ENCODE measurements at regions not wholly inside any gene's neighbourhood (a gene's known extent, or its start where the extent isn't known, plus 50 kb on each side); places are given as distances from the start of the nearest gene placed in this dataset.

DNA sequence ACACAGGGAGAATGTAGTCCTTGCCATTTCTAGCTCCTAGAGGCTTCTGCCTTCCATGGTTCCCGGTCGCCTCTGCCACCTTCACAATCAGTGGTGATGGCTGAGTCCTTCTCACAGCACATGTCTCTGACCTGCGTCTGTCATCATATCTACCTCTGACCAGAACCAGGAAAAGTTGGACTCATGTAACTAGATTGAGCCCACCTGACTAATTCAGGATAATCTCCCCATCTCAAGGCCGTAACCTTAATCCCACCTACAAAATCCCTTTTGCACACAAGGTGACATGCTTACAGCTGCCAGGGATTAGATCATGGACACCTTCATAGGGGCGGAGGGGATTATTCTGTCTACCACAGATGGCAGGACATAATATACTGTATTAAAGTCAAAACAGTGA lies 375.6 kb downstream of the ICE1 start:
- TF ChIP-seq, protein P1, sequence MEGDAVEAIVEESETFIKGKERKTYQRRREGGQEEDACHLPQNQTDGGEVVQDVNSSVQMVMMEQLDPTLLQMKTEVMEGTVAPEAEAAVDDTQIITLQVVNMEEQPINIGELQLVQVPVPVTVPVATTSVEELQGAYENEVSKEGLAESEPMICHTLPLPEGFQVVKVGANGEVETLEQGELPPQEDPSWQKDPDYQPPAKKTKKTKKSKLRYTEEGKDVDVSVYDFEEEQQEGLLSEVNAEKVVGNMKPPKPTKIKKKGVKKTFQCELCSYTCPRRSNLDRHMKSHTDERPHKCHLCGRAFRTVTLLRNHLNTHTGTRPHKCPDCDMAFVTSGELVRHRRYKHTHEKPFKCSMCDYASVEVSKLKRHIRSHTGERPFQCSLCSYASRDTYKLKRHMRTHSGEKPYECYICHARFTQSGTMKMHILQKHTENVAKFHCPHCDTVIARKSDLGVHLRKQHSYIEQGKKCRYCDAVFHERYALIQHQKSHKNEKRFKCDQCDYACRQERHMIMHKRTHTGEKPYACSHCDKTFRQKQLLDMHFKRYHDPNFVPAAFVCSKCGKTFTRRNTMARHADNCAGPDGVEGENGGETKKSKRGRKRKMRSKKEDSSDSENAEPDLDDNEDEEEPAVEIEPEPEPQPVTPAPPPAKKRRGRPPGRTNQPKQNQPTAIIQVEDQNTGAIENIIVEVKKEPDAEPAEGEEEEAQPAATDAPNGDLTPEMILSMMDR (IDR thresholded peaks at IDR 0.05), result no peak
- no peak for TF ChIP-seq POLR2A (IDR thresholded peaks at IDR 0.05)
- no peaks in the 10 kb centered on the region for H3K9me3 ChIP-seq
- no peak overlapping the region for H3K27ac ChIP-seq
- H3K4me3 ChIP-seq (replicated peaks in 1 of 3), result no peak overlapping the region
- intact Hi-C loops (cut with DNase I), result no loop called here
- WGBS, 2 donors, result 95 to 97% methylated on average over 5 of the region's 5 CpGs
- H3K27me3 ChIP-seq, result no peaks in the 10 kb centered on the region
- DNase-seq, result no peak
- no peaks in the 10 kb centered on the region for H3K4me1 ChIP-seq
- H3K36me3 ChIP-seq, result no peaks in the 10 kb centered on the region

DNA sequence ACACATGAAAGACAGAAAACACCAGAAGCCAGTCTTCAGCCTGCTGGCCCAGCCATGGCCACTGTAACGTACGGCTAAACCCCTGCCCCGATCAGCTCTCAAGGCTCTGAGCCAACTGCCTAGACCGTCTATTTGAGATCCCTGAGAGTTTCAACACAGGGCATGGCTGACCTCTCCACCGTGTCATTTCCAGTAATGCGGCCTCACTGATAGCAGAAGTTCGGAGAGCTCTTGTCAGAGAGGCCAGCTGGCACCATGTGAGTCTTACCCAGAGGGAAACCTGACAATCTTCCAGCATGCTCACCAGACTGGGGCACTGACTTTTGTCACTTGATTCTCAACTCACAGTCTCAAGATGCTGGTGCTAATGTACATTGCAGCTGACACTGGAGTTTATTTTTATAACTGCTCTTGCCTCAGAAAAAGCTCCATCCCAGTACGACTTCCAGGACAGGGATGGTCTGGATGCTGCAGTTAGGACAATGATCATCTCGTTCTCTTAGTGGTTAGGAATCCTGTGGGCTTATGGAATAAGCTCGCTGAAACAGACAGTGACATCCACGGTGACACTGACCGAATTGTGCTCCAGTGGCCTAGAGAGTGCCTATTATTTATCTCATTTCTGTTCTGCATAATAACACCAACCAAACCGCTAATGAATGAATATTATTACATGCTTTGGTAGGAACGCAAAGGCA lies 372.7 kb downstream of the ICE1 start:
- peak; percentile 83 to 88 for DNase-seq
- Histone ChIP-seq H3K36me3 (no peaks in the 10 kb centered on the region), H3K9me3 (no peaks in the 10 kb centered on the region), H3K4me1 (no peaks in the 10 kb centered on the region), H3K27ac (peak overlapping the region in 2 of 3 donors; percentile 39 to 41), H3K27me3 (no peaks in the 10 kb centered on the region), H3K4me3 (replicated peaks in 1 of 3) (no peak overlapping the region)
- WGBS, 2 donors, result 47 to 60% methylated on average over 13 to 14 of the region's 14 CpGs
- intact Hi-C loops (cut with DNase I), result no loop called here
- TF ChIP-seq, protein P1 (IDR thresholded peaks at IDR 0.05), result no peak
- TF ChIP-seq POLR2A (IDR thresholded peaks at IDR 0.05), result no peak

GRCh38 chr5:5794118-5794560 lies 371.7 kb downstream of the ICE1 start:
- intact Hi-C loops (cut with DNase I), result no loop called here
- no peak overlapping the region for H3K4me3 ChIP-seq (replicated peaks in 1 of 3)

DNA sequence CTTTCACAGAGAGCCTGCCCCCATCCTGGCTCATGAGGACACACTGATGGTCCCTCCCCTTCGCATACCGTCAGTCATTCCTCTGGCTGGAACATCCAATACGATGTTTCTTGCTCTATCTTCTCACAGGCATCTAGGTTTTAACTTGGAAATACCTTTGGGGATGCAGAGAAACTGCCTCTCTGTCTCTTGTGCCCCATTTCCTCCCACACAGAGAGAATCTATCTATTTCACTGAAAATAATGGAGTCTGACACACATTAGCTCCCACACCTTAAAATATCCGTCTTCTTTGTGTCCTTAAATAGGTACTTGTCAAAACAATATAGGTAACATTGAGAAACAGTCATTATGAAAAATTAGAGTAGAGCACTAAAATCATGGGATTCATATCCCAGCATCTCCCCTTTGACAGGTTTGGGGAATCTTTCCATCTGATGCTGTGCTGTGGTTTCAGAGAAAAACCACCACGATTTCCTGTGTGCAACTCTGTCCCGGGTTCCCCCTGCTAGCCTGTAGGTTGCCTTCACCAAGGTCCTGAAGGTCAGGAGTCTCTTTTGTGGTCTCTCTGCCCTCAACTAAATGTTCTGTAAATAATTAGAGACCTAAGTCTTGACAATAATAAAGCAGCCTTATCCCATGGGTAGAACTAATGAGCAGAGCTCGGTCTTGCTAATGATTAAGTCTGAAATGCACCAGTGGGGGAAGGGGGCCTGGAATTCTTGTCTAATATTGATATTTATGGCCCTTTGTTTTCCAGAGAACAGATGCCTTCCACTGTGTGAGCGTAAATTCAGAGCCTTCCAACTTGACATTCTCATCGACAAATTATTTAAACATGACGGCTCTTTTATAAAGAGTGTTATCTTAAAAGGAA lies 371.0 kb downstream of the ICE1 start:
- Histone ChIP-seq H3K9me3 (no peaks in the 10 kb centered on the region), H3K36me3 (no peaks in the 10 kb centered on the region), H3K4me1 (no peaks in the 10 kb centered on the region), H3K4me3 (replicated peaks in 1 of 3) (no peak overlapping the region), H3K27me3 (no peaks in the 10 kb centered on the region), H3K27ac (no peak overlapping the region)
- 79 to 88% methylated on average over 10 of the region's 10 CpGs for WGBS, 2 donors
- DNase-seq, result no peak
- intact Hi-C loops (cut with DNase I), result no loop called here
- TF ChIP-seq, protein P1 (IDR thresholded peaks at IDR 0.05), result no peak
- TF ChIP-seq POLR2A (IDR thresholded peaks at IDR 0.05), result no peak

More at GRCh38 chr5:5794118-5794560, 371.7 kb downstream of the ICE1 start:
- H3K27me3 ChIP-seq, result no peaks in the 10 kb centered on the region
- no peak for TF ChIP-seq POLR2A (IDR thresholded peaks at IDR 0.05)
- TF ChIP-seq, protein P1 (IDR thresholded peaks at IDR 0.05), result no peak
- H3K4me1 ChIP-seq, result no peaks in the 10 kb centered on the region
- no peaks in the 10 kb centered on the region for H3K9me3 ChIP-seq
- 84 to 85% methylated on average over 4 of the region's 4 CpGs for WGBS, 2 donors
- DNase-seq, result no peak
- H3K27ac ChIP-seq, result no peak overlapping the region
- H3K36me3 ChIP-seq, result no peaks in the 10 kb centered on the region

DNA sequence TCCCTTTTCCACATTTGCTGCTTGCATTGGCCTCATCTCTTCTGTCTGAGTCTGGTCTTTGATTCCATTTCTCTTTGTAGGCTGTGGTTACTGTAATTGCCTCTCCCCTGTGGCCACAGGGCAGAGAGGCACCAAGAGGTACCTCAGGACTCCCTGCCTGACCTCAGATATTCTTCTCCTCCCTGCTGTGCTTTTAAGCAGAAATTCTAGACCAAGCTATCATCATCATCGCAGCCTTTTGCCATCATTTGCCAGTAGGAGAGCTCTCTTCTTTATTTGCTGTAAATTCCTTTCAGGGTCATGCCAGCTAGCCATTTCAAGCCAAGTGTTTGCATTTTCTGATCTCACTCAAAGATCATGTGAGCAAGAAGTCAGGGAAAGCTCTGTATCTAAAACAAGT lies 369.6 kb downstream of the ICE1 start:
- H3K4me1 ChIP-seq, result no peaks in the 10 kb centered on the region
- WGBS, 2 donors, result 79 to 89% methylated on average over 1 of the region's 1 CpG
- intact Hi-C loops (cut with DNase I), result no loop called here

More for the DNA sequence above, 369.6 kb downstream of the ICE1 start:
- DNase-seq, result no peak
- no peak overlapping the region for H3K27ac ChIP-seq
- H3K4me3 ChIP-seq (replicated peaks in 1 of 3), result no peak overlapping the region
- H3K9me3 ChIP-seq, result no peaks in the 10 kb centered on the region
- no peaks in the 10 kb centered on the region for H3K36me3 ChIP-seq
- H3K27me3 ChIP-seq, result no peaks in the 10 kb centered on the region
- TF ChIP-seq, protein P1 (IDR thresholded peaks at IDR 0.05), result no peak
- no peak for TF ChIP-seq POLR2A (IDR thresholded peaks at IDR 0.05)

Data from thyroid gland (tissue), 4 donors.